Neural progenitor cell (in vitro differentiated cells): ENCODE measurements at regions not wholly inside any gene's neighbourhood (a gene's known extent, or its start where the extent isn't known, plus 50 kb on each side); places are given as distances from the start of the nearest gene placed in this dataset.

Source experiments
- CTCF ChIP-seq: fragments of 200-600 bp; sonication (generic); IDR thresholded peaks from 2 replicates; pipeline ENCODE4 v1.5.1; 2017; ENCODE audit warnings: antibody characterized with exemption, mild to moderate bottlenecking
- EZH2 ChIP-seq: fragments of 200-600 bp; sonication (generic); IDR thresholded peaks from 2 replicates; pipeline ENCODE4 v1.6.1; 2017; ENCODE audit warnings: antibody characterized with exemption, mild to moderate bottlenecking, moderate library complexity
- EZH2phosphoT487 ChIP-seq: fragments of 200-600 bp; sonication (generic); IDR thresholded peaks from 2 replicates; pipeline ENCODE4 v1.6.1; 2017; ENCODE audit warnings: antibody characterized with exemption

GRCh38 chr18:59085126-59085794, 54.4 kb upstream of the SEC11C start:
- no peak for TF ChIP-seq CTCF
- no peak for TF ChIP-seq EZH2
- TF ChIP-seq EZH2phosphoT487 = no peak
